ENCODE measurements at regions not wholly inside any gene's neighbourhood (a gene's known extent, or its start where the extent isn't known, plus 50 kb on each side); places are given as distances from the start of the nearest gene placed in this dataset.

GRCh38 chr6:80436663-80437062 is 330.2 kb downstream of the BCKDHB start:
- no peaks in the 10 kb centered on the region for H3K9me3 ChIP-seq
- 98% methylated on average over 1 of the region's 1 CpG for WGBS
- DNase-seq (ENCODE audit: low spot score): no peak
- TF ChIP-seq POLR2AphosphoS5 (IDR thresholded peaks at IDR 0.05): no peak
- no peak for TF ChIP-seq POLR2A (IDR thresholded peaks at IDR 0.05)
- no peak for TF ChIP-seq CTCF (IDR thresholded peaks at IDR 0.05)
- H3K27me3 ChIP-seq (replicated peaks; ENCODE audit: insufficient read depth): no peaks in the 10 kb centered on the region
- no peak overlapping the region for H3K4me3 ChIP-seq
- H3K4me1 ChIP-seq (replicated peaks): no peaks in the 10 kb centered on the region
- H3K36me3 ChIP-seq: no peaks in the 10 kb centered on the region
- intact Hi-C loops (cut with DNase I): no loop called here
- H3K27ac ChIP-seq: no peak overlapping the region

GRCh38 chr6:80435457-80435856 is 329.0 kb downstream of the BCKDHB start:
- intact Hi-C loops (cut with DNase I): no loop called here
- no peaks in the 10 kb centered on the region for H3K27me3 ChIP-seq (replicated peaks; ENCODE audit: insufficient read depth)
- TF ChIP-seq POLR2A (IDR thresholded peaks at IDR 0.05) (no peak), CTCF (IDR thresholded peaks at IDR 0.05) (no peak), POLR2AphosphoS5 (IDR thresholded peaks at IDR 0.05) (no peak)
- no peak overlapping the region for H3K4me3 ChIP-seq
- H3K9me3 ChIP-seq: no peaks in the 10 kb centered on the region
- no peaks in the 10 kb centered on the region for H3K36me3 ChIP-seq
- H3K4me1 ChIP-seq (replicated peaks): no peaks in the 10 kb centered on the region
- 96% methylated on average over 5 of the region's 5 CpGs for WGBS
- no peak overlapping the region for H3K27ac ChIP-seq
- DNase-seq (ENCODE audit: low spot score): no peak

GRCh38 chr6:80434691-80435350 is 328.4 kb downstream of the BCKDHB start:
- 83% methylated on average over 4 of the region's 4 CpGs for WGBS
- intact Hi-C loops (cut with DNase I): no loop called here
- no peaks in the 10 kb centered on the region for H3K4me1 ChIP-seq (replicated peaks)
- H3K9me3 ChIP-seq: no peaks in the 10 kb centered on the region
- H3K27me3 ChIP-seq (replicated peaks; ENCODE audit: insufficient read depth): no peaks in the 10 kb centered on the region
- no peak overlapping the region for H3K27ac ChIP-seq
- no peaks in the 10 kb centered on the region for H3K36me3 ChIP-seq
- no peak for TF ChIP-seq POLR2A (IDR thresholded peaks at IDR 0.05)
- TF ChIP-seq CTCF (IDR thresholded peaks at IDR 0.05): no peak
- no peak for TF ChIP-seq POLR2AphosphoS5 (IDR thresholded peaks at IDR 0.05)
- no peak for DNase-seq (ENCODE audit: low spot score)
- H3K4me3 ChIP-seq: no peak overlapping the region

- Histone ChIP-seq H3K4me3 (no peak overlapping the region), H3K36me3 (no peaks in the 10 kb centered on the region), H3K4me1 (replicated peaks) (no peaks in the 10 kb centered on the region), H3K27ac (no peak overlapping the region), H3K27me3 (replicated peaks; ENCODE audit: insufficient read depth) (no peaks in the 10 kb centered on the region), H3K9me3 (no peaks in the 10 kb centered on the region)
- DNase-seq (ENCODE audit: low spot score): no peak
- 79% methylated on average over 2 of the region's 2 CpGs for WGBS
- intact Hi-C loops (cut with DNase I): no loop called here
- TF ChIP-seq CTCF (IDR thresholded peaks at IDR 0.05) (no peak), POLR2A (IDR thresholded peaks at IDR 0.05) (no peak), POLR2AphosphoS5 (IDR thresholded peaks at IDR 0.05) (no peak)
Measured at GRCh38 chr6:80433673-80434025, 327.2 kb downstream of the BCKDHB start.

GRCh38 chr6:80433010-80433672 is 326.7 kb downstream of the BCKDHB start:
- DNase-seq (ENCODE audit: low spot score): no peak
- TF ChIP-seq CTCF (IDR thresholded peaks at IDR 0.05) (no peak), POLR2A (IDR thresholded peaks at IDR 0.05) (no peak), POLR2AphosphoS5 (IDR thresholded peaks at IDR 0.05) (no peak)
- Histone ChIP-seq H3K36me3 (no peaks in the 10 kb centered on the region), H3K4me1 (replicated peaks) (no peaks in the 10 kb centered on the region), H3K27ac (no peak overlapping the region), H3K9me3 (no peaks in the 10 kb centered on the region), H3K4me3 (no peak overlapping the region), H3K27me3 (replicated peaks; ENCODE audit: insufficient read depth) (no peaks in the 10 kb centered on the region)
- WGBS: 67% methylated on average over 10 of the region's 10 CpGs
- intact Hi-C loops (cut with DNase I): no loop called here

All from prostate gland (tissue), 2 donors.